ENCODE measurements at regions not wholly inside any gene's neighbourhood (a gene's known extent, or its start where the extent isn't known, plus 50 kb on each side); places are given as distances from the start of the nearest gene placed in this dataset.

DNA sequence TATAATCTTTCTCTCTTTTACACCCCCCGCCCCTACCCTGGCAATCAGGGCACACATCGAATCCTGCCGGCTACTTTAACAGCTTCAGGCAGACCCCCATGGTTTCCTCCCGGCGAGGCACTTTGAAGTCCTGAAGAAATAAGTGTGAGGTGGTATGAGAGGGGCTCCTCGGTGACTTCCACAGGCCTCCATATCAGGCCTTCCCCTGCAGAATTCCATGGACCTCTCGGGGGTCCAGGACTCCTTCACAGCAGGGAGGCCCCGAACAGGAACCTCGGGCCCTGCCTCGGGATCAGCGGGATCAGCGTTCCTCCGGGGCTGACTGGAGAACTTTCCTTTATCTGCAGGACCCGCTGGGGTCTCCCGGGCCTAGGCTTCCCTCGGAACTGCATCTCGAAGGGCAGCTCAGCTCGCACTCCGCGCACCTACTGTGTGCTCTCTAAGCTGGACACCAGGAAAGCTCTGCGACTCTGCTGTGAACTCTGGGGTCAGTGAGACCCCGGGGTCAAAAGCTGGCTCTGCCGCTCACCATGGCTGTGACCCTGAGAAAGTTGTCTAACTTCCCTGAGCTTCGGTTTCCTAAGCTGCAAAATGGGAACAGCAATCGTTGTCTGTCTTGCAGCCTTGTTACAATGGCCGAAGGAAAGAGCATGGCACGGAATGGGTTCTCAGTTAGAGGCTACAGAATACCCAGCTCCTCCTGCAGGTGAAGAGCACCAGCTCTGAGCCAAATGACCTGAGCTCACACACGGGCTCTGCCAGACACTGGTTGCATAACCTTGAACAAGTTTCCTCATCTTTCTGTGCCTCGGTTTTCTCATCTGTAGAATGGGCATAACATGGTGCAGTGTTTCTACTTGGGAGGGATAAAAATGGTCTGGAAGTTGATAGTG, 97.4 kb upstream of the ID2 start:
- no peaks in the 10 kb centered on the region for H3K4me1 ChIP-seq (ENCODE audit: control insufficient read depth, insufficient read depth, low read length)
- H3K27me3 ChIP-seq (ENCODE audit: control insufficient read depth, insufficient read depth, low read length): peaks cover 22% of the 10 kb centered on the region
- H3K36me3 ChIP-seq (ENCODE audit: insufficient read depth, low read length): no peaks in the 10 kb centered on the region
- no peak overlapping the region for H3K9ac ChIP-seq (ENCODE audit: low read depth, low read length)
- no peaks in the 10 kb centered on the region for H3K9me3 ChIP-seq (replicated peaks; ENCODE audit: low read length)
- peak overlapping the region; percentile 59 for H3K4me2 ChIP-seq (ENCODE audit: low read length)
- H3K4me3 ChIP-seq (ENCODE audit: low read length): peak overlapping the region; percentile 47

DNA sequence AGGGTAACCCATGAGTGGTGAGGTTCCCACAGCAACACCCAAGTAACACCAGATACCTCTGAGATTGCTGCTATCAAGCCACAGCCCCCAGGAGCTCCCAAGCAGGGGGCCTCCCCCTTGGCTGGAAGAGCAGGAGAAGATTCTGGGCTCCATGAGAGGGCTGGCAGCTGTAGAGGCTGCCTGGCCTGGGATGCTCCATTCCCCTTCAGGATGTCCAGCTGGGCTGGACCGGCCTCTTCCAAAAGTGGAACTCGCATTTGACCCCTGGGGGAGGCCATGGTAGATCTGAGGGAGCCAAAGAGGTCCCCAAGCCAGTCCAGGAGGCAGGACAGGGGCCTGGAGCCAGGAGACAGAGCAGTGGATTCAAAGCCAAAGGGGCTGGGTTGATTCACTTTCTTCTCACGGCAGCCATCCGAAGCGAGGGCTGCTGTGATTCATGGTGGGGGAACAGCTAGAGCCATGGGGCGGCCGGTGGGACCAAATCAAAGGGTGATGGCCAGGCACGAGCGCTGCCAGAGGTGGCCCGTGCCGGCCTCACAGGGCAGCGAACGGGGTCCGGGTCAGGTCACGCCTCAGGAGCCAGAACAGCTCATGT, 95.3 kb upstream of the ID2 start:
- Histone ChIP-seq H3K4me3 (ENCODE audit: low read length) (no peak overlapping the region), H3K9ac (ENCODE audit: low read depth, low read length) (no peak overlapping the region), H3K4me2 (ENCODE audit: low read length) (no peak overlapping the region), H3K9me3 (replicated peaks; ENCODE audit: low read length) (no peaks in the 10 kb centered on the region), H3K4me1 (ENCODE audit: control insufficient read depth, insufficient read depth, low read length) (no peaks in the 10 kb centered on the region), H3K36me3 (ENCODE audit: insufficient read depth, low read length) (no peaks in the 10 kb centered on the region), H3K27me3 (ENCODE audit: control insufficient read depth, insufficient read depth, low read length) (peaks cover 20% of the 10 kb centered on the region)

DNA sequence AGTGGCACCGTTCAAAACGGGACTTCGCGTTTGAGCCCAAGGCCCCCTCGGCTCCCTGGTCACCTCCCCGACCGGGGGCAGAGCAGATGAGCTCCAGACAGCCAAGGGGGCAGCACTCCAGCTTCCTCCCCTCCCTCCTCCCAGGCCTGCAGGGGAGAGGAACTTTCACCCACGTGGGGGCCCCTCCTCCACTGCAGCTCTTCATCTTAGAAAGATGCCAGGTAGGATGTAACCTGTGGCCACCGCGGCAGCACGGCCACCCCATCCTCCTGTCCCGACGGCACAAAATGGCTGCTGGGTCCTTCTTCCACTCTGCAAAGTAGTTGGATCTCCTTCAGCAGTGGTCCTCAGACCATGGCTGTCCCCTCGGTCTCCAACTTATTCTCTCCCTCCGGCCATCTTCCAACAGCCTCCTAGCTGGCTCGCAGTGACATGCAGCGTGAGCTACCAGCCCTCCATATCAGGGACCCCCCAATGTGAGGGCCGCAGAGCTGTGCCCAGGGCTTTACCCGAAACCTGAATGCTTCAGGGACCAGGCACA, 94.5 kb upstream of the ID2 start:
- Histone ChIP-seq H3K4me1 (ENCODE audit: control insufficient read depth, insufficient read depth, low read length) (no peaks in the 10 kb centered on the region), H3K36me3 (ENCODE audit: insufficient read depth, low read length) (no peaks in the 10 kb centered on the region), H3K9ac (ENCODE audit: low read depth, low read length) (no peak overlapping the region), H3K4me3 (ENCODE audit: low read length) (no peak overlapping the region), H3K4me2 (ENCODE audit: low read length) (no peak overlapping the region), H3K9me3 (replicated peaks; ENCODE audit: low read length) (no peaks in the 10 kb centered on the region), H3K27me3 (ENCODE audit: control insufficient read depth, insufficient read depth, low read length) (peaks cover 21% of the 10 kb centered on the region)

DNA sequence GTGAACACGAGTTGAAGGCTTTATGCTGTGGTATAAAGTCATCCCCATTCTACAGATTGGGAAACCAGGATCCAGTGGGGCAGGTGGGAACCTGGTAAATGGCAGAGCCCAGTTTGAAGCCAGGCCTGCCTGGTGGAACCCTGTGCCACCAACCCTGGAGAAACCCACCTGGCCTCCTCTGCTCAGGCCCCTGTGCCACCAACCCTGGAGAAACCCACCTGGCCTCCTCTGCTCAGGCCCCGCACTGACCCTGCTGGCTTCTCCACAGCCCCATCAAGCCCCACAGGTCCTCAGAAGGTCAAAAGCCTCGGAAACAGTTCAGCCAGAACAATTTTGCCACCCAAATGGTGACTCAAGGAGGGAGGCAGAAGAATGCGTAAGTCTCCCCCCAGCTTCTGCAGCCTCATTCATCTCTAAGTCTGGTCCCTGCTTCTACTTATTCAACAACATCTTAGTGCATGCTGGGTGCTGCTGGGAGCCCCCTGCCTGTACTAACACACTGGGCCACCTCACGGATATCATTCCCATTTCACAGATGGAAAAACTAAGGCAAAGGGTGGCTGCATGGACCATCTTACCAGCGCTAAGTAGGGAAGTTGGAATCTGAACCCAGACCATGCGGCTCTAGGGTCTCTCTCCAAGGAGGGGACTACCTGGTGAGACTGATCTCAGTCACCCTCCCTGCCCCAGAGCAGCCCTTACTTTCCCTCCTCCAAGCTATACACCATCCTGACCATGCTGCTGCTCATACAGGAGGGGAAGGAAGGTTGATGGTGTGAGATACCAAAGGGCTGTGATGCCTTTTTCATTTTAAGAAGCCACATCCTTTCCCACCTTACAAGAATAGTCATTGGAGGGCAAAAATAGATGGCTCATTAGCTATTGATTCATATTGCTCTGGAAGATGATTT, 93.7 kb upstream of the ID2 start:
- no peak overlapping the region for H3K4me2 ChIP-seq (ENCODE audit: low read length)
- no peak overlapping the region for H3K4me3 ChIP-seq (ENCODE audit: low read length)
- peaks cover 21% of the 10 kb centered on the region for H3K27me3 ChIP-seq (ENCODE audit: control insufficient read depth, insufficient read depth, low read length)
- H3K9ac ChIP-seq (ENCODE audit: low read depth, low read length): no peak overlapping the region
- no peaks in the 10 kb centered on the region for H3K9me3 ChIP-seq (replicated peaks; ENCODE audit: low read length)
- no peaks in the 10 kb centered on the region for H3K4me1 ChIP-seq (ENCODE audit: control insufficient read depth, insufficient read depth, low read length)
- no peaks in the 10 kb centered on the region for H3K36me3 ChIP-seq (ENCODE audit: insufficient read depth, low read length)

DNA sequence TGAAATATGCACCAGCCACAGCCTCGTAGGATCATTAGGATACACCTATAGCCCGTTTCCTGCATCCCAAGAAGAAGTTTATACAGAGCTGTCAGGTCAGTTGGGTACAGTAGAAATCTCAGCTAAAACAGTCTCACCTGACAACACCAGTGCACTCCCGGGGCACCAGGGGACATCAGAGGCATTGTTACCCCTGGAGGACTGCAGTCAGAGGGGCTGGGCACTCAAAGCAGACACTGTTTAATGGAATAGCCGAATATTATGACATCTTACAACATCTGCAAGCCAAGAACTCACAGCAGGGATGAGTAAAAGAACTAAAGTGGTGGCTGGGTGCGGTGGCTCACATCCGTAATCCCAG, 93.0 kb upstream of the ID2 start:
- H3K36me3 ChIP-seq (ENCODE audit: insufficient read depth, low read length): no peaks in the 10 kb centered on the region
- no peak overlapping the region for H3K4me3 ChIP-seq (ENCODE audit: low read length)
- peaks cover 21% of the 10 kb centered on the region for H3K27me3 ChIP-seq (ENCODE audit: control insufficient read depth, insufficient read depth, low read length)
- no peak overlapping the region for H3K4me2 ChIP-seq (ENCODE audit: low read length)
- no peak overlapping the region for H3K9ac ChIP-seq (ENCODE audit: low read depth, low read length)
- H3K4me1 ChIP-seq (ENCODE audit: control insufficient read depth, insufficient read depth, low read length): no peaks in the 10 kb centered on the region
- no peaks in the 10 kb centered on the region for H3K9me3 ChIP-seq (replicated peaks; ENCODE audit: low read length)

DNA sequence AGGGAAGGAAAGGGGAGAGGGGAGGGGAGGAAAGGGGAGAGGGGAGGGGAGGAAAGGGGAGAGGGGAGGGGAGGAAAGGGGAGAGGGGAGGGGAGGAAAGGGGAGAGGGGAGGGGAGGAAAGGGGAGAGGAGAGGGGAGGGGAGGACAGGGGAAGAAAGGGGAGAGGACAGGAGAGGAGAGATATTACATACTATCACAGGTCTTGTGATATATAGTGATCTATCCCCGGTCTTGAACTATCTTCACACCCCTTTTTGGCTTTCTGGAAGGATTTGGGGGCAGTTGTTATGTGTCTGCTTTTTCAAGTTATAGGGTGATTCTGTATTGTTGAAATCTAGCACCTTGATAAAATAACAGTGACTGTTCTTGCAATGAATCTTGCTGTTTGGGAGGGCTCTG, 92.1 kb upstream of the ID2 start:
- no peaks in the 10 kb centered on the region for H3K9me3 ChIP-seq (replicated peaks; ENCODE audit: low read length)
- no peaks in the 10 kb centered on the region for H3K36me3 ChIP-seq (ENCODE audit: insufficient read depth, low read length)
- peaks cover 15% of the 10 kb centered on the region for H3K27me3 ChIP-seq (ENCODE audit: control insufficient read depth, insufficient read depth, low read length)
- H3K4me3 ChIP-seq (ENCODE audit: low read length): no peak overlapping the region
- no peak overlapping the region for H3K9ac ChIP-seq (ENCODE audit: low read depth, low read length)
- no peak overlapping the region for H3K4me2 ChIP-seq (ENCODE audit: low read length)
- H3K4me1 ChIP-seq (ENCODE audit: control insufficient read depth, insufficient read depth, low read length): peaks cover 8% of the 10 kb centered on the region

DNA sequence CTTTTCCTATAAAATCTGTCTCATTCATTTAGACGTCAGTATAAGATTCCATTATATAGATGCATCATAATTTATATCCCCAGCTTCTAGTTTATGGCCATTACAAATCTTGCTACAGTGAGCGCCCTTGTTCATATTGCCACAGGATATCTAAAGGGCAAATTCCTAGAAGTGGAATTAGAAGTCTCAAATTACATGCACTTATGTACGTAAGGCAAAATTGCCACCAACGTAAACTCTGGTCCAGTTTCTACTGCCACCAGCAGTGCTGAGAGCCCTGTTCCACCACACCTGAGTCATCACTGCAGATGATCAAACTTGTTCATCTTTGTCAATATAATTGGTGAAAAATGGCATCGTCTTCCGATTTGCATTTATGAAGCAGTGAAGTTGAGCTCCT, 90.9 kb upstream of the ID2 start:
- Histone ChIP-seq H3K4me3 (ENCODE audit: low read length) (no peak overlapping the region), H3K36me3 (ENCODE audit: insufficient read depth, low read length) (no peaks in the 10 kb centered on the region), H3K4me2 (ENCODE audit: low read length) (no peak overlapping the region), H3K27me3 (ENCODE audit: control insufficient read depth, insufficient read depth, low read length) (peaks cover 15% of the 10 kb centered on the region), H3K4me1 (ENCODE audit: control insufficient read depth, insufficient read depth, low read length) (peaks cover 10% of the 10 kb centered on the region), H3K9me3 (replicated peaks; ENCODE audit: low read length) (no peaks in the 10 kb centered on the region), H3K9ac (ENCODE audit: low read depth, low read length) (no peak overlapping the region)

DNA sequence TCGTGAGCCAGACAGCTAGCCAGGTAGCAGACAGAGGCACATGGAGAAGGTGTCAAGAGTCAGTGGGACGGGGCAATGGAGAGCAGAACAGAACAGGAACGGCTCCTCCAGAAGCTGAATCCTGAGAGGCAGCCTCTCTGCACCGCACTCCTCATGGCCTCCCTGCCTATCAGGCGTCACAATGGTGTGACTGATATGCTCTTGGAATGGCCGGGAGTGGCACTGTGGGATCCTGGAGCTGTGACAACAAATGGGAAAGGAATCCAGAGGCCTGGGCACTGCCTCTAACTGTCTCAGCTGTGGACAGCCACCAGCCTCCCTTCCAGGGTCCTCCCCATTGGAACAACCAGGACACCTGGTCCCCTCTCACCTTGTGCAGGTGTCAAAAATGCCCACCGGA, 89.1 kb upstream of the ID2 start:
- peaks cover 7% of the 10 kb centered on the region for H3K27me3 ChIP-seq (ENCODE audit: control insufficient read depth, insufficient read depth, low read length)
- H3K4me2 ChIP-seq (ENCODE audit: low read length): no peak overlapping the region
- no peaks in the 10 kb centered on the region for H3K36me3 ChIP-seq (ENCODE audit: insufficient read depth, low read length)
- peaks cover 10% of the 10 kb centered on the region for H3K4me1 ChIP-seq (ENCODE audit: control insufficient read depth, insufficient read depth, low read length)
- no peaks in the 10 kb centered on the region for H3K9me3 ChIP-seq (replicated peaks; ENCODE audit: low read length)
- H3K9ac ChIP-seq (ENCODE audit: low read depth, low read length): no peak overlapping the region
- H3K4me3 ChIP-seq (ENCODE audit: low read length): no peak overlapping the region

DNA sequence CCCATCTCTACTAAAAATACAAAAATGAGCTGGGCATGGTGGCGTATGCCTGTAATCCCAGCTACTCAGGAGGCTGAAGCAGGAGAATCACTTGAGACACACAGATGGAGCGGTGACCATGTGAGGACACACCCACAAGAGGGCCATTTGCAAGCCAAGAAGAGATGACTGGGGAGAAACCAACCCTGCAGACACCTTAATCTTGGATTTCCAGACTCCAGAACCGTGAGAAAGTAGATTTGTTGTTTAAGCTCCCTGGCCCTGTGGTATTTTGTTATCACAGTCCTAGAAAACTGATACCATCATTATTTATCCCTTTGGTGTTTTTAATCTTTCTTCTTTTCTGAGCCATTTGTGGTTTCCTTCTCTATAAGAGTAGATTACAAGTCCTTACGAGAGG, 88.6 kb upstream of the ID2 start:
- Histone ChIP-seq H3K36me3 (ENCODE audit: insufficient read depth, low read length) (no peaks in the 10 kb centered on the region), H3K4me1 (ENCODE audit: control insufficient read depth, insufficient read depth, low read length) (peaks cover 15% of the 10 kb centered on the region), H3K9ac (ENCODE audit: low read depth, low read length) (no peak overlapping the region), H3K4me2 (ENCODE audit: low read length) (no peak overlapping the region), H3K27me3 (ENCODE audit: control insufficient read depth, insufficient read depth, low read length) (peaks cover 7% of the 10 kb centered on the region), H3K4me3 (ENCODE audit: low read length) (no peak overlapping the region), H3K9me3 (replicated peaks; ENCODE audit: low read length) (no peaks in the 10 kb centered on the region)

DNA sequence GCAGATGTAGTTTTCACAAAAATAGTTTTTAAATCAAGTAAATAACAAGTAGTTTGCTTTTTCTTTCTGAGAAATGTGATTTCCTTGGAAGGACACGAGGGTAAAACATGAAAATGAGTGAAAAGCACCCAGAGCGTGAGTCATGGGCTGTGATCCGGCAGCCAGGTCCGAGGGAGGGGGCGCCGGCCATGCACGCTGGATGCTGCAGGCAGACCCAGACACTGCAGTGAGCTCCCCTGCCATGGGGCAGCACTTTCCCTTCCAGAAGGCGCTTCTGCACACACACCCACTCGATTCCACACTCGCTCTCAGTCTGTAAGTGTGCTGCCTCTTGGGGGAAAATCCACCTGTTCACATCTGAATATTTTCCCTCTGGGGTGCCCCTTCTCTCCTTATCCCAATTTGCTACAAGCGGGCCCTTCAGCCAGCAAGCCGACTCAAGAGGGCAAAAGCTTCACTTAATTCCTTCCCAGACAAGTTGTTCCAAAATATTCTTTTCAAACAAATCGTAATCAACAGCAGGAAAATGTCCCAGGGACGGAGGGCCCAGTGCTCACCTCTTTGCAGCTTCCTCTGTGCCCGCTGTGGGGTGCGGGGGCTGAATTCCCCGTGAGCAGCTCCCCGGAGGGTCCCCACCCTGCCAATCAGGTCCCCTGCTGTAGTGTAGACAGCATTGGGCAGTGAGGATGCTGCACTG, 87.0 kb upstream of the ID2 start:
- no peak overlapping the region for H3K4me3 ChIP-seq (ENCODE audit: low read length)
- H3K4me1 ChIP-seq (ENCODE audit: control insufficient read depth, insufficient read depth, low read length): peaks cover 16% of the 10 kb centered on the region
- no peaks in the 10 kb centered on the region for H3K9me3 ChIP-seq (replicated peaks; ENCODE audit: low read length)
- no peak overlapping the region for H3K4me2 ChIP-seq (ENCODE audit: low read length)
- peaks cover 4% of the 10 kb centered on the region for H3K27me3 ChIP-seq (ENCODE audit: control insufficient read depth, insufficient read depth, low read length)
- no peak overlapping the region for H3K9ac ChIP-seq (ENCODE audit: low read depth, low read length)
- H3K36me3 ChIP-seq (ENCODE audit: insufficient read depth, low read length): no peaks in the 10 kb centered on the region

DNA sequence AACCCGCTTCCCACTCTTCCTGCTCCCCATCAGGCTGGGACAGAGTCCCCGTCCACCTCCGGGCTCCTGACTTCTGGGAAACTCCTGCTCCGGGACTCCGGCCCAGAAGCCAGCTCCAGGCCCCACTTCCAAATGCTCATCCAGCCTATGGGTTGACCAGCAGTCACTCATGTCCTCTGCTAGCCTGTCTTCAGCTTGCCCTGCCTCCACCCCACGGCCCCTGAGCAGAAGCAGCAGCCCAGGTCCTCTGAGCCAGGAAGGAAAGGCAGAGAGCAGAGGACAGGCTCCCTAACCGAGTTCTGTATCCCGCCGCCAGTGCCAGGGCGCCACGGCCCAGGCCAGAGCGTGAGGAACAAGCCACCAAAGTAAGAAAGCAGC, 86.4 kb upstream of the ID2 start:
- peaks cover 16% of the 10 kb centered on the region for H3K4me1 ChIP-seq (ENCODE audit: control insufficient read depth, insufficient read depth, low read length)
- H3K27me3 ChIP-seq (ENCODE audit: control insufficient read depth, insufficient read depth, low read length): peaks cover 4% of the 10 kb centered on the region
- no peaks in the 10 kb centered on the region for H3K36me3 ChIP-seq (ENCODE audit: insufficient read depth, low read length)
- no peaks in the 10 kb centered on the region for H3K9me3 ChIP-seq (replicated peaks; ENCODE audit: low read length)
- no peak overlapping the region for H3K4me3 ChIP-seq (ENCODE audit: low read length)
- no peak overlapping the region for H3K9ac ChIP-seq (ENCODE audit: low read depth, low read length)
- H3K4me2 ChIP-seq (ENCODE audit: low read length): no peak overlapping the region

All from skeletal muscle satellite cell (primary cell).